ENCODE measurements at regions not wholly inside any gene's neighbourhood (a gene's known extent, or its start where the extent isn't known, plus 50 kb on each side); places are given as distances from the start of the nearest gene placed in this dataset.

GRCh38 chr3:187836823-187837770, 91.8 kb upstream of the BCL6 start:
- H2BK12ac ChIP-seq (ENCODE audit: low read length), result peak overlapping the region; percentile 34
- H3K9ac ChIP-seq (ENCODE audit: low read length), result no peak overlapping the region
- H3K4me1 ChIP-seq (ENCODE audit: control insufficient read depth in 1 of 2, insufficient read depth in 2 of 2, low read length in 2 of 2), result peaks cover 2 to 14% of the 10 kb centered on the region in 2 experiments
- peak overlapping the region; percentile 12 for H2BK120ac ChIP-seq (ENCODE audit: insufficient read depth, low read length, poor library complexity)
- H4K12ac ChIP-seq (ENCODE audit: low read depth, low read length), result no peak overlapping the region
- no peak overlapping the region for H3K27ac ChIP-seq (ENCODE audit: low read depth, low read length)
- peak in 1 of 2 donors; percentile 41 for DNase-seq
- H3K79me2 ChIP-seq (ENCODE audit: control insufficient read depth, insufficient read depth, low read length, poor library complexity), result no peaks in the 10 kb centered on the region
- H3K4ac ChIP-seq (ENCODE audit: low read depth, low read length), result no peak overlapping the region
- no peak overlapping the region for H2AFZ ChIP-seq (ENCODE audit: insufficient read depth, low read length, poor library complexity)
- H3K18ac ChIP-seq (ENCODE audit: low read length), result no peak overlapping the region
- H4K91ac ChIP-seq (ENCODE audit: low read depth, low read length), result no peak overlapping the region
- H3K27me3 ChIP-seq (ENCODE audit: insufficient read depth, low read length), result no peaks in the 10 kb centered on the region
- peaks cover 3% of the 10 kb centered on the region for H3K9me3 ChIP-seq (ENCODE audit: insufficient read depth, low read depth, low read length)
- H4K8ac ChIP-seq (ENCODE audit: low read depth, low read length), result peak overlapping the region; percentile 20
- H2AK5ac ChIP-seq (ENCODE audit: low read length), result peak overlapping the region; percentile 28
- no peaks in the 10 kb centered on the region for H3K36me3 ChIP-seq (ENCODE audit: control insufficient read depth in 1 of 2, insufficient read depth in 2 of 2, low read length in 2 of 2)
- H3K4me3 ChIP-seq (ENCODE audit: low read depth, low read length), result no peak overlapping the region
- H3K4me2 ChIP-seq (ENCODE audit: low read length), result no peak overlapping the region
- H2BK5ac ChIP-seq (ENCODE audit: low read depth, low read length, poor library complexity), result no peak overlapping the region
- no peak overlapping the region for H3K14ac ChIP-seq (ENCODE audit: low read length)
- H3K79me1 ChIP-seq (ENCODE audit: low read length), result peaks cover 9% of the 10 kb centered on the region
- WGBS (ENCODE audit: extremely low coverage, insufficient coverage, insufficient read length), result no CpG with 5 or more reads among the region's 8 CpGs
- H3K23ac ChIP-seq (ENCODE audit: low read length), result no peak overlapping the region

GRCh38 chr3:187838016-187838540, 92.8 kb upstream of the BCL6 start:
- Histone ChIP-seq H2AK5ac (ENCODE audit: low read length) (no peak overlapping the region), H2BK120ac (ENCODE audit: insufficient read depth, low read length, poor library complexity) (no peak overlapping the region), H2BK12ac (ENCODE audit: low read length) (no peak overlapping the region), H3K4ac (ENCODE audit: low read depth, low read length) (no peak overlapping the region), H3K14ac (ENCODE audit: low read length) (no peak overlapping the region), H4K12ac (ENCODE audit: low read depth, low read length) (no peak overlapping the region), H3K79me2 (ENCODE audit: control insufficient read depth, insufficient read depth, low read length, poor library complexity) (no peaks in the 10 kb centered on the region), H4K8ac (ENCODE audit: low read depth, low read length) (no peak overlapping the region), H3K9me3 (ENCODE audit: insufficient read depth, low read depth, low read length) (peaks cover 3% of the 10 kb centered on the region), H3K18ac (ENCODE audit: low read length) (no peak overlapping the region), H2BK5ac (ENCODE audit: low read depth, low read length, poor library complexity) (no peak overlapping the region), H3K4me1 (ENCODE audit: control insufficient read depth in 1 of 2, insufficient read depth in 2 of 2, low read length in 2 of 2) (peaks cover 2 to 14% of the 10 kb centered on the region in 2 experiments), H3K27ac (ENCODE audit: low read depth, low read length) (no peak overlapping the region), H2AFZ (ENCODE audit: insufficient read depth, low read length, poor library complexity) (no peak overlapping the region), H3K36me3 (ENCODE audit: control insufficient read depth in 1 of 2, insufficient read depth in 2 of 2, low read length in 2 of 2) (no peaks in the 10 kb centered on the region), H3K9ac (ENCODE audit: low read length) (no peak overlapping the region), H3K27me3 (ENCODE audit: insufficient read depth, low read length) (no peaks in the 10 kb centered on the region), H3K79me1 (ENCODE audit: low read length) (peaks cover 9% of the 10 kb centered on the region), H3K4me3 (ENCODE audit: low read depth, low read length) (no peak overlapping the region), H3K4me2 (ENCODE audit: low read length) (no peak overlapping the region), H3K23ac (ENCODE audit: low read length) (no peak overlapping the region), H4K91ac (ENCODE audit: low read depth, low read length) (no peak overlapping the region)
- WGBS (ENCODE audit: extremely low coverage, insufficient coverage, insufficient read length), result no CpG with 5 or more reads among the region's 5 CpGs
- peak; percentile 73 to 92 for DNase-seq

- H3K9me3 ChIP-seq (ENCODE audit: insufficient read depth, low read depth, low read length), result no peaks in the 10 kb centered on the region
- no peak overlapping the region for H3K18ac ChIP-seq (ENCODE audit: low read length)
- no peak overlapping the region for H4K91ac ChIP-seq (ENCODE audit: low read depth, low read length)
- no peak overlapping the region for H2BK120ac ChIP-seq (ENCODE audit: insufficient read depth, low read length, poor library complexity)
- no peak overlapping the region for H3K27ac ChIP-seq (ENCODE audit: low read depth, low read length)
- no peak overlapping the region for H2AK5ac ChIP-seq (ENCODE audit: low read length)
- peak overlapping the region; percentile 43 for H2BK12ac ChIP-seq (ENCODE audit: low read length)
- no CpG with 5 or more reads among the region's 5 CpGs for WGBS (ENCODE audit: extremely low coverage, insufficient coverage, insufficient read length)
- no peaks in the 10 kb centered on the region for H3K79me2 ChIP-seq (ENCODE audit: control insufficient read depth, insufficient read depth, low read length, poor library complexity)
- H3K79me1 ChIP-seq (ENCODE audit: low read length), result peaks cover 9% of the 10 kb centered on the region
- no peak overlapping the region for H4K12ac ChIP-seq (ENCODE audit: low read depth, low read length)
- no peak overlapping the region for H3K4me2 ChIP-seq (ENCODE audit: low read length)
- no peak overlapping the region for H3K4ac ChIP-seq (ENCODE audit: low read depth, low read length)
- no peak overlapping the region for H2BK5ac ChIP-seq (ENCODE audit: low read depth, low read length, poor library complexity)
- no peak overlapping the region for H2AFZ ChIP-seq (ENCODE audit: insufficient read depth, low read length, poor library complexity)
- no peak overlapping the region for H3K9ac ChIP-seq (ENCODE audit: low read length)
- H3K23ac ChIP-seq (ENCODE audit: low read length), result no peak overlapping the region
- H3K4me3 ChIP-seq (ENCODE audit: low read depth, low read length), result no peak overlapping the region
- no peak overlapping the region for H3K14ac ChIP-seq (ENCODE audit: low read length)
- H4K8ac ChIP-seq (ENCODE audit: low read depth, low read length), result no peak overlapping the region
- DNase-seq, result no peak
- H3K36me3 ChIP-seq (ENCODE audit: control insufficient read depth in 1 of 2, insufficient read depth in 2 of 2, low read length in 2 of 2), result no peaks in the 10 kb centered on the region
- H3K27me3 ChIP-seq (ENCODE audit: insufficient read depth, low read length), result no peaks in the 10 kb centered on the region
- peaks cover 5 to 18% of the 10 kb centered on the region in 2 experiments for H3K4me1 ChIP-seq (ENCODE audit: control insufficient read depth in 1 of 2, insufficient read depth in 2 of 2, low read length in 2 of 2)
These were observed 94.2 kb upstream of the BCL6 start for GRCh38 chr3:187839422-187839821.

- Histone ChIP-seq H3K79me2 (ENCODE audit: control insufficient read depth, insufficient read depth, low read length, poor library complexity) (no peaks in the 10 kb centered on the region), H3K18ac (ENCODE audit: low read length) (no peak overlapping the region), H2BK12ac (ENCODE audit: low read length) (no peak overlapping the region), H3K23ac (ENCODE audit: low read length) (no peak overlapping the region), H3K79me1 (ENCODE audit: low read length) (peaks cover 9% of the 10 kb centered on the region), H2AK5ac (ENCODE audit: low read length) (no peak overlapping the region), H3K9ac (ENCODE audit: low read length) (no peak overlapping the region), H3K4me1 (ENCODE audit: control insufficient read depth in 1 of 2, insufficient read depth in 2 of 2, low read length in 2 of 2) (peaks cover 5 to 18% of the 10 kb centered on the region in 2 experiments), H3K9me3 (ENCODE audit: insufficient read depth, low read depth, low read length) (no peaks in the 10 kb centered on the region), H3K14ac (ENCODE audit: low read length) (no peak overlapping the region), H2BK120ac (ENCODE audit: insufficient read depth, low read length, poor library complexity) (peak overlapping the region; percentile 75), H2AFZ (ENCODE audit: insufficient read depth, low read length, poor library complexity) (no peak overlapping the region), H3K27ac (ENCODE audit: low read depth, low read length) (peak overlapping the region; percentile 67), H3K4me2 (ENCODE audit: low read length) (no peak overlapping the region), H2BK5ac (ENCODE audit: low read depth, low read length, poor library complexity) (peak overlapping the region; percentile 57), H4K12ac (ENCODE audit: low read depth, low read length) (no peak overlapping the region), H4K91ac (ENCODE audit: low read depth, low read length) (peak overlapping the region; percentile 43), H3K4me3 (ENCODE audit: low read depth, low read length) (no peak overlapping the region), H3K4ac (ENCODE audit: low read depth, low read length) (no peak overlapping the region), H3K27me3 (ENCODE audit: insufficient read depth, low read length) (no peaks in the 10 kb centered on the region), H4K8ac (ENCODE audit: low read depth, low read length) (no peak overlapping the region), H3K36me3 (ENCODE audit: control insufficient read depth in 1 of 2, insufficient read depth in 2 of 2, low read length in 2 of 2) (no peaks in the 10 kb centered on the region)
- peak; percentile 36 to 71 for DNase-seq
- WGBS (ENCODE audit: extremely low coverage, insufficient coverage, insufficient read length), result no CpG with 5 or more reads among the region's 2 CpGs
These were observed 95.6 kb upstream of the BCL6 start for GRCh38 chr3:187840856-187841255.
